ENCODE measurements at regions not wholly inside any gene's neighbourhood (a gene's known extent, or its start where the extent isn't known, plus 50 kb on each side); places are given as distances from the start of the nearest gene placed in this dataset.

DNA sequence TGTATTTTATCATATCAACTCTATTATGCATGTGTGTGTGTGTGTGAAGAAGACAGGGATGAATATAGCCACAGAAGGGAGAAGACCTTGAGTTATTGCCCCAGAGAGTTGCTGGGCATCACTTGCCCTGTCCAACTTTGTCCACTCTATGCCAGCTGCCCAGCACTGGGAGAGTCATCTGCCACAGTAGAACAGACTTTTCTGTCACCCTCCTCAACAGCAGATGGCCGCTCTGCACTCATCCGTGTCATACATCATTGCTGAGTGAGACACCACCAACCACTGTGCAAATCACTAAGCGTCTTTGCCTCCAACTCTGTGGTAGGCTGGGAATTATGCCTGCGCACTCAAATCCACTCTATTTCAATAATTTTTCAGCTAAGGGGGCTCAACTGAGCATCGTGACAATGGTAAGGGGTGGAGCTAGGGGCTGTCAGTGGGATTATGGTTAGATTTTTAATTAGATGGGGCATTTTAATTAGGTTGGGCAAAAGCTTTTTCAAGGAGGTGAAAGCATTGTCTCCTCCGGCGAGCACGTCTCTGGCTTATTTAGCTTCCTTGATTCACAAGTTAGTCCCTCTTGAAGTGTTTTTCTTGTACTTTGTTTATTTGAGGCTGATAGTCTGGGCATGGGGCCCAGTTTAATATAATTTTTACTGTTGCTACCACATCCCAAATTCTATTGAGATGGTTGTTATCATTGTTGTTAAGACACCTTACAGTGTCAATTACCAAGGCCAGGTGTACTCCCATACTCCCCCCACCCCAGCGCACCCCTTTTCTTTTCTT lies 100.1 kb upstream of the KLF3 start:
- Histone ChIP-seq H3K27ac (no peak overlapping the region), H3K9ac (no peak overlapping the region), H3K4me2 (no peak overlapping the region), H3K4me3 (no peak overlapping the region), H3K4me1 (peaks cover 0 to 37% (median 7%) of the 10 kb centered on the region in 10 experiments; a peak in 12 of 20 replicates), H3K36me3 (no peaks in the 10 kb centered on the region), H4K20me1 (no peaks in the 10 kb centered on the region), H3K9me3 (replicated peaks in 1 of 11) (no peaks in the 10 kb centered on the region), H3K27me3 (no peaks in the 10 kb centered on the region)
- no peak for TF ChIP-seq Cebpa-rat (IDR thresholded peaks at IDR 0.05)

DNA sequence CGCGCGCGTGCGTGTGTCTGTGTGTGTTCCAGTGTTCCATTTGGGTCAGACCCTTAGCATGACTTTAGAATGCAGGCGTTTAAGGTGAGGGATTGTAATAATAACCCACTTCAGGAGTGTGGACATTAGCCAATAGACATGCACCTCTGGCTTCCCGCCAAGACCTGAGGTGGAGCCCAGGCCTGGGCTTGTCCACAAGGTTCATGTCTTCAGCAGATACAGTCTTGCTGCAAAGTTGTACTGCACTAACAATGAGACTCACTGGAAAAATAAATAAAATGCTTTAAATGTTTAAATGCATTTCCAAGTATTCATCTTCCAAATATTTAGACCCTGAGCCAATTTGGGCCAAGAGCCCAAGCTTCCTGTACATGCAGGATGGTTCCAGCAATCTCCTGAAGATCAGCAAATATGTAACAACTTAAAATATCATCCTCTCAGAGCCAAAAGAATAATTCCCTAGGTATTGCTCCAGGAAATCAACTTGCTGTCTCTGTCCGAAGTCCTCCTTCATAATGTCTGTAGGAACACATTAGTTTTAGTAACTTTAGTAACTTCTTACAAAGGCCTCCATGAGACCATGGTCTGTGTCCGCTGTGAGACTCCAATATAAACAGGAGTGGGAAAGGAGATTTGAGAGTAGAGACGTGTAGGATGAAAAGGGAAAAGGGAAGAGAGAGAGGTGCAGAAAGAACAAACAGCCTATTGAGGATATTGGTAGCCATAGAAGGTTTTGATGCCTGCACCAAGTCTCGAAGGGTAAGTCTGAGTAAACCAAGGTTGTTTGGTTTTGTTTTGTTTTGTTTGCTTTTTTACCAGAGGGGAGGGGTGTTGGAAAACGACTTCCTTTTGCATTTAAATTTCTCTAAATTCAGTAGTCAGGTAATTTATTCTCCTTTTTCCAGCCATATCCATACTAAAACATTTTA lies 98.5 kb upstream of the KLF3 start:
- Histone ChIP-seq H3K27me3 (no peaks in the 10 kb centered on the region), H4K20me1 (no peaks in the 10 kb centered on the region), H3K27ac (no peak overlapping the region), H3K4me2 (no peak overlapping the region), H3K9me3 (replicated peaks in 1 of 11) (0 out of 22 replicates have a peak, but pooled peaks cover 0 to 4% (median 0%) of the 10 kb centered on the region in 11 experiments), H3K4me3 (no peak overlapping the region), H3K9ac (no peak overlapping the region), H3K36me3 (no peaks in the 10 kb centered on the region), H3K4me1 (peaks cover 0 to 40% (median 7%) of the 10 kb centered on the region in 10 experiments; a peak in 12 of 20 replicates)
- TF ChIP-seq Cebpa-rat (IDR thresholded peaks at IDR 0.05), result no peak

DNA sequence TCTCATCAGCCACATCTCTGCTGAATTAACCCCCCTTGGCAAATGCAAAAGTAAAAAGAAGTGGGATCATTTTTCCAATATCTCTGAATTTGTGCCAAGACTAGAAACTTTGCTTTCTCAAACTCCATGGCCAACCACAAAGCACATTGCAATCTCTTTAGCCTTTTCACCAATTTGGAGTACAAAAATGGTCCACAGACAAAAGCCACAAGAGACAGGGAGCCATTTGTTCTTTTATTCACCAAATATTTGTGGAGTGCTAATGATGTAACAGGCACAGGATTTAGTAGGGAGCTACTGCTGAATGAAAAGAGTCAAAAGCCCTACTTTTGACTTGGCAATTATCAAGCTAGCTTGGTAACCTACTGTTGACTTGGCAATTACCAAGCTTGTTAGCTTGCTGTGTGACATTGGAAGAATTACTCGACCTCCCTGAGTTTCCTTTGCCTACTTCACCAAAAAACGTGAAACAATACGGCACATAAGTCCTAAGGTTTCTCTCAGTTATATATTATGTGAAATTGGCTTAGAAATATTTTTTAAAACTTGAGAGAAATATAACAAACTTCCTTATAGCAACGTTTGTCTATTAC lies 97.1 kb upstream of the KLF3 start:
- Histone ChIP-seq H3K9ac (no peak overlapping the region), H3K4me2 (no peak overlapping the region), H3K4me1 (peaks cover 0 to 34% (median 7%) of the 10 kb centered on the region in 10 experiments; a peak in 12 of 20 replicates), H3K36me3 (no peaks in the 10 kb centered on the region), H4K20me1 (no peaks in the 10 kb centered on the region), H3K27ac (no peak overlapping the region), H3K4me3 (no peak overlapping the region), H3K27me3 (no peaks in the 10 kb centered on the region), H3K9me3 (replicated peaks in 1 of 11) (0 out of 22 replicates have a peak, but pooled peaks cover 0 to 4% (median 0%) of the 10 kb centered on the region in 11 experiments)
- no peak for TF ChIP-seq Cebpa-rat (IDR thresholded peaks at IDR 0.05)

DNA sequence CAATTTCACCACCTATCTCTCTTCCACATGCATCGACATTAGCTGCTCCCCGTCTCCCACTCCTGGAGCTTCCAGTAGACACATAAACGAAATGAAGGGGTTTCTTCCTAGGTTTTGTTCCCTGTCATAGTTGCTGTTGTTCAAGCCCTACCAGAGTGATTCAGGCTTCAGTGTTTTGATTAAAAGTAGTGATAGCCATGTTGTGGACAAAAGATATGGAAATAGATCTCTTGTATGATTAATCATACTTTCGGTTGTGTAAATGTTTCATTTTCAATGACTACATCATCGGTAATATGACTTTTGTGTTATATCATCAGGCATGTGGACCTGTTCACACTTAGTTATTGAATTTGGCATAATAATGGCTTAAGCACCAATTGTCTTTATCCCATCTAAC lies 96.5 kb upstream of the KLF3 start:
- Histone ChIP-seq H3K4me2 (no peak overlapping the region), H3K9ac (no peak overlapping the region), H3K4me3 (no peak overlapping the region), H3K36me3 (no peaks in the 10 kb centered on the region), H4K20me1 (no peaks in the 10 kb centered on the region), H3K9me3 (replicated peaks in 1 of 11) (0 out of 22 replicates have a peak, but pooled peaks cover 0 to 4% (median 0%) of the 10 kb centered on the region in 11 experiments), H3K4me1 (peaks cover 0 to 28% (median 6%) of the 10 kb centered on the region in 10 experiments; a peak in 12 of 20 replicates), H3K27ac (no peak overlapping the region), H3K27me3 (no peaks in the 10 kb centered on the region)
- no peak for TF ChIP-seq Cebpa-rat (IDR thresholded peaks at IDR 0.05)

DNA sequence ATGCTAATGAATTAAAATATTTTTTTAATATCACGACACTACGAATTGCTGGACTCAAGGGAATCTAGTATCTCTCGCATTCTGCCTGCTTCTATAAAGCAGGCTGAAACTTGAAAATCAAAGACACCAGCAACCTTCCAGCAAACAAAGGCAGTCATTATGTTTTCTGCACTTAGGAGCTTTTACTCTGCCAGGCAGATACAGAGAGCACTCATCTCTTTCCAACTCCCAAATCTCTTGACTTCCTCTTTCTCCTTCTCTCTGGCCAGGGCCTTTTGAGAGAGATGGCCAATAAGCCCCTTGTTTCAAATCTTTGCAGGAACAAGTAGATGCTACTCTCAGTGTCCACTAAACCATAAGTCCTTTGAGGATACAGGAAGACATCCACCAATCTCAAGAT lies 95.2 kb upstream of the KLF3 start:
- H3K9ac ChIP-seq, result no peak overlapping the region
- peaks cover 0 to 15% (median 0%) of the 10 kb centered on the region in 10 experiments; a peak in 4 of 20 replicates for H3K4me1 ChIP-seq
- H3K4me2 ChIP-seq, result peak overlapping the region in 2 of 11 experiments; percentile 32 to 34; a peak in 3 of 22 replicates
- no peaks in the 10 kb centered on the region for H3K27me3 ChIP-seq
- no peak for TF ChIP-seq Cebpa-rat (IDR thresholded peaks at IDR 0.05)
- H3K36me3 ChIP-seq, result no peaks in the 10 kb centered on the region
- 0 out of 22 replicates have a peak, but pooled peaks cover 0 to 4% (median 0%) of the 10 kb centered on the region in 11 experiments for H3K9me3 ChIP-seq (replicated peaks in 1 of 11)
- H3K4me3 ChIP-seq, result no peak overlapping the region
- no peak overlapping the region for H3K27ac ChIP-seq
- no peaks in the 10 kb centered on the region for H4K20me1 ChIP-seq

DNA sequence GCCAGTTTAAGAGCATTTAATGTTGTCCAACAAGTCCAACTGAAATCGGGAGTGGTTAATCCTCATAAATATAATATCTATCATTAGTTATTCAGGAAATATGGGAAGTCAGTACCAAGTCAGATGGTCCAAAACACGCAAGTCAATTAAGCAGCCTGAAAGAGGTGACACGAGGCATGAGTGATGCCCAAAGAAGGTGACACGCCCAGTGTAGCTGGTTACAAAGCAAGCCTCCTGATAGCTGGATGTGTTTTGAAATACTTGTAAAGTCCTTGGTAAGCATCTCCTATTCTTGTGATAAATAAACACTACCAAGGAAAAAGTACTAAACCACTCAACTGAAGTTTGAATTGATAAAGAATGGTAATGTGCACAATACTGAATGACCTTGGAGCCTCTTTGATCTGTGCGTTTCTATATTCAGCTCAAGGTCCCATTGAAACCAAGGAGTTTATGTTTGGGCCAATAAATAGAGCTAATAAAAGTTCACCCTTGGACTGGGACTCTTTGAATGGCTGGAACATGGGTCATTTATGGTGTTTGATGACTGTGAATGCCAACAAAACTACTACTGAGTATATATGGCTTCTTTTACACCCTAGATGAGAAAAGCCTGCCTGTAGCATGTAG lies 93.2 kb upstream of the KLF3 start:
- Histone ChIP-seq H3K27ac (no peak overlapping the region), H3K4me2 (no peak overlapping the region), H3K4me3 (no peak overlapping the region)

DNA sequence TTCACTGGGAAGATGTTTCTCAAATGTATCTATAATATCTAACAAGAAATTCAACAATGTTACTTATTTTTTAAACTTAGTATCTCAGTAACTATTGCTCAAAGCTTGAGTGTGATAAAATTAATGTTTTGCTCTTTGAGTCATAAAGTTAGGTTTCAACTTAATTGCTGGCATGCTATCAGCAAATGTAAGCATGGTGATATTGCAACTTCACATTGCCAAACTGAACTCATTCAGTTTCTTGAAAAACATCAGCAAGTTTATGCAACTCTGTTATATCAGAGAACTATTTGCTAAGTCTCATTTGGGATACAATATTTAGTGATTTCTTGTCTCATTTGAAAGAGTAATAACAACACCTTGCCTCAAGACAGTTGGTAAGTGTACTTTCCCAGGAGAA lies 91.2 kb upstream of the KLF3 start:
- H3K27ac ChIP-seq, result no peak overlapping the region
- 0 out of 22 replicates have a peak, but pooled peaks cover 0 to 4% (median 0%) of the 10 kb centered on the region in 11 experiments for H3K9me3 ChIP-seq (replicated peaks in 1 of 11)
- H3K4me3 ChIP-seq, result no peak overlapping the region
- peaks cover 0 to 54% (median 7%) of the 10 kb centered on the region in 10 experiments; a peak in 12 of 20 replicates for H3K4me1 ChIP-seq
- no peaks in the 10 kb centered on the region for H3K36me3 ChIP-seq
- no peaks in the 10 kb centered on the region for H4K20me1 ChIP-seq
- no peak for TF ChIP-seq Cebpa-rat (IDR thresholded peaks at IDR 0.05)
- H3K27me3 ChIP-seq, result no peaks in the 10 kb centered on the region
- no peak overlapping the region for H3K9ac ChIP-seq
- no peak overlapping the region for H3K4me2 ChIP-seq

More for the DNA sequence above, 93.2 kb upstream of the KLF3 start:
- H3K9ac ChIP-seq, result no peak overlapping the region
- no peaks in the 10 kb centered on the region for H3K36me3 ChIP-seq
- peaks cover 0 to 34% (median 7%) of the 10 kb centered on the region in 10 experiments; a peak in 12 of 20 replicates for H3K4me1 ChIP-seq
- no peaks in the 10 kb centered on the region for H4K20me1 ChIP-seq
- TF ChIP-seq Cebpa-rat (IDR thresholded peaks at IDR 0.05), result no peak
- 0 out of 22 replicates have a peak, but pooled peaks cover 0 to 4% (median 0%) of the 10 kb centered on the region in 11 experiments for H3K9me3 ChIP-seq (replicated peaks in 1 of 11)
- no peaks in the 10 kb centered on the region for H3K27me3 ChIP-seq

DNA sequence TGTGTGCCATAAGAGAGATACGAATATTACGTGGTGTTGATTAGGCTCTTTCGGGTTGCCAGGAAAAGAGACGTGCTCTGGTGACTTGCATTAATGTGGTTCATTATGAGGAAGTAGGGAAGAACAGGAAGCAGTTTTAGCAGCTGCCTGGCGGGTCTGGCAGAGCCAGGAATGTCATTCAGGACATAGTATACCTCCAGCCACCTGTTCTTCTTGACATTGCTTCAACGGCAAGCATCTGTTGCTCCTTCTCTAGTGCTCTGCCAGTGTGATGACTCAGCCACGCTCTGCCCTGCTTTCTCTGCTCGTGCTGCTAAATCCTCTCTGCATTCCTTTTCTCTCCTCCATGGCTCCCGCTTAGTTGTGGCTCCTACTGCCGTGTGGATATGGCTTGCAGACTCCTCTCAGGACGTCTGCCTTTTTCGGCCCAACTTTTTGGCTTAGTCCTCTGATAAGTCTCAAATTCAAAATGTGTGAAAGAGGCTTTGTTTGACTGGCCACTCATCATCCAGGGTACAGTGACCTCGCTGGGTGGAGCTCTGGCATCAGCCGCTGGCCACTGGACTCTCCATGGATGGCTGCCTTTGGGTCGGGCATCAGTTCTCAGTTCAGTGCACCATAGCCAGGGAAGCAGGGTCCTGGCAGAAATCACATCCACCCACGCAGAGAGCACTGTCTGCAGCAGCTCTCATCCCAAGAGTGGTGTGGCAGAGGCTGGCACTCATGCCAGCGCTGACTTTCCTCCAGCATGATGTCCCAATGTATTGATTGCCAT lies 89.3 kb upstream of the KLF3 start:
- Histone ChIP-seq H3K9me3 (replicated peaks in 1 of 11) (0 out of 22 replicates have a peak, but pooled peaks cover 0 to 4% (median 0%) of the 10 kb centered on the region in 11 experiments), H3K4me3 (no peak overlapping the region), H3K27ac (peak overlapping the region in 1 of 11 experiments; percentile 42; a peak in 2 of 22 replicates), H3K9ac (no peak overlapping the region), H3K27me3 (no peaks in the 10 kb centered on the region), H4K20me1 (no peaks in the 10 kb centered on the region), H3K4me1 (peaks cover 0 to 49% (median 7%) of the 10 kb centered on the region in 10 experiments; a peak in 12 of 20 replicates), H3K36me3 (no peaks in the 10 kb centered on the region), H3K4me2 (peak overlapping the region in 9 of 11 experiments; percentile 11 to 82 (median 33); a peak in 12 of 22 replicates)
- TF ChIP-seq Cebpa-rat (IDR thresholded peaks at IDR 0.05), result no peak
